ENCODE measurements at regions not wholly inside any gene's neighbourhood (a gene's known extent, or its start where the extent isn't known, plus 50 kb on each side); places are given as distances from the start of the nearest gene placed in this dataset.

DNA sequence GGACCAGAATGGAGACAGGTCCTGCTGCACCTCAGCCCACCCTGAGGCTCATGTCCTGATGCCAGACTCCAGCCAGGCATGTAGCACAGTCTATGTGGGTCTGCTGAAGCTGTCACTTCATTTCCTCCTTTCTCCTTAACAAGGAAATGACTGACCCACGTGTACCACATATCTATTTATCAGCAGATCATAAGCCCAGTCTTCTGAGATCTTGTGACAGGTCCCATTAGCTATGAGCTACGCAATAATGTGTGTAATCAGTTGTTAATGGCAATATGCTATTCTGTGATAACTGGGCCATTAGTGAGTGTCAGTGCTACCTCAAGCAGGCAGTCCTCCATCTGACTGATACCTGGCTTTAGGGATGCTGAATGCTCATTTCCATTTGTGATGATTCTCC, 615.3 kb downstream of the BCL11A start:
- no peak overlapping the region for H3K4me3 ChIP-seq (ENCODE audit: low read length)
- Mint-ChIP-seq H3K36me3 (no peaks in the 10 kb centered on the region), H3K27me3 (no peaks in the 10 kb centered on the region), H3K27ac (peak overlapping the region in 1 of 9 donors; percentile 13), H3K4me3 (no peak overlapping the region), H3K4me1 (peaks cover 0 to 12% (median 4%) of the 10 kb centered on the region in 7 donors), H3K9me3 (no peaks in the 10 kb centered on the region)
- ChIA-PET CTCF (no interaction called here), POLR2A (interaction anchor here (0.5 kb wide), 1 partner anchor 9 kb away, joined by 3 read pairs; no protein-coding TSS in a partner anchor)
- no peaks in the 10 kb centered on the region for H3K27me3 ChIP-seq (ENCODE audit: control insufficient read depth in 2 of 2, insufficient read depth in 2 of 2, low read length in 2 of 2)
- ATAC-seq (no peak), DNase-seq (no peak)
- intact Hi-C loops (cut with micrococcal nuclease), result loop anchor here in 1 of 2 donors (5.0 kb wide), 2 partner anchors 491 to 621 kb away; no protein-coding TSS in a partner anchor
- no peaks in the 10 kb centered on the region for H3K36me3 ChIP-seq (ENCODE audit: control insufficient read depth in 2 of 3, insufficient read depth in 3 of 3, low read length in 3 of 3)
- no peaks in the 10 kb centered on the region for H3K4me1 ChIP-seq (ENCODE audit: control insufficient read depth in 2 of 2, insufficient read depth in 2 of 2, low read length in 2 of 2)
- no peaks in the 10 kb centered on the region for H3K9me3 ChIP-seq (ENCODE audit: control insufficient read depth in 2 of 3, low read length in 3 of 3)
- H3K27ac ChIP-seq (ENCODE audit: low read depth, low read length), result no peak overlapping the region

- Histone ChIP-seq H3K36me3 (ENCODE audit: control insufficient read depth in 2 of 3, insufficient read depth in 3 of 3, low read length in 3 of 3) (no peaks in the 10 kb centered on the region), H3K27ac (ENCODE audit: low read depth, low read length) (no peak overlapping the region), H3K4me3 (ENCODE audit: low read length) (no peak overlapping the region), H3K9me3 (ENCODE audit: control insufficient read depth in 2 of 3, low read length in 3 of 3) (no peaks in the 10 kb centered on the region), H3K4me1 (ENCODE audit: control insufficient read depth in 2 of 2, insufficient read depth in 2 of 2, low read length in 2 of 2) (no peaks in the 10 kb centered on the region), H3K27me3 (ENCODE audit: control insufficient read depth in 2 of 2, insufficient read depth in 2 of 2, low read length in 2 of 2) (no peaks in the 10 kb centered on the region)
- no peaks in the 10 kb centered on the region for H3K36me3 Mint-ChIP-seq
- ChIA-PET CTCF (interaction anchor here (0.9 kb wide), 1 partner anchor 49 kb away, joined by 3 read pairs; no protein-coding TSS in a partner anchor), POLR2A (no interaction called here)
- no peak for DNase-seq
- intact Hi-C loops (cut with micrococcal nuclease), result loop anchor here in 1 of 2 donors (1.0 to 5.0 kb wide), 4 partner anchors 48 to 635 kb away; no protein-coding TSS in a partner anchor
- H3K4me3 Mint-ChIP-seq, result no peak overlapping the region
- no peaks in the 10 kb centered on the region for H3K27me3 Mint-ChIP-seq
- ATAC-seq, result no peak
- H3K4me1 Mint-ChIP-seq, result peaks cover 0 to 12% (median 4%) of the 10 kb centered on the region in 7 donors
- peaks cover 0 to 17% (median 4%) of the 10 kb centered on the region in 11 donors for H3K9me3 Mint-ChIP-seq
- H3K27ac Mint-ChIP-seq, result no peak overlapping the region
Observed at GRCh38 chr2:59936048-59936447, 617.4 kb downstream of the BCL11A start.

- Mint-ChIP-seq H3K36me3 (no peaks in the 10 kb centered on the region), H3K9me3 (peaks cover 0 to 17% (median 4%) of the 10 kb centered on the region in 11 donors), H3K27me3 (no peaks in the 10 kb centered on the region), H3K4me3 (no peak overlapping the region), H3K4me1 (peaks cover 0 to 12% (median 4%) of the 10 kb centered on the region in 7 donors), H3K27ac (no peak overlapping the region)
- ATAC-seq (no peak), DNase-seq (no peak)
- intact Hi-C loops (cut with micrococcal nuclease), result loop anchor here in 1 of 2 donors (5.0 kb wide), 2 partner anchors 488 to 618 kb away; no protein-coding TSS in a partner anchor
- ChIA-PET POLR2A (interaction anchor here (1.1 kb wide), 1 partner anchor 48 kb away, joined by 3 read pairs; no protein-coding TSS in a partner anchor), CTCF (no interaction called here)
- no peak overlapping the region for H3K27ac ChIP-seq (ENCODE audit: low read depth, low read length)
- H3K4me3 ChIP-seq (ENCODE audit: low read length), result no peak overlapping the region
- no peaks in the 10 kb centered on the region for H3K9me3 ChIP-seq (ENCODE audit: control insufficient read depth in 2 of 3, low read length in 3 of 3)
- no peaks in the 10 kb centered on the region for H3K36me3 ChIP-seq (ENCODE audit: control insufficient read depth in 2 of 3, insufficient read depth in 3 of 3, low read length in 3 of 3)
- no peaks in the 10 kb centered on the region for H3K4me1 ChIP-seq (ENCODE audit: control insufficient read depth in 2 of 2, insufficient read depth in 2 of 2, low read length in 2 of 2)
- H3K27me3 ChIP-seq (ENCODE audit: control insufficient read depth in 2 of 2, insufficient read depth in 2 of 2, low read length in 2 of 2), result no peaks in the 10 kb centered on the region
Observed at GRCh38 chr2:59935005-59935404, 618.4 kb downstream of the BCL11A start.

- ATAC-seq (no peak), DNase-seq (no peak)
- H3K4me3 Mint-ChIP-seq, result no peak overlapping the region
- H3K36me3 Mint-ChIP-seq, result no peaks in the 10 kb centered on the region
- H3K9me3 Mint-ChIP-seq, result peaks cover 0 to 17% (median 4%) of the 10 kb centered on the region in 11 donors
- Histone ChIP-seq H3K36me3 (ENCODE audit: control insufficient read depth in 2 of 3, insufficient read depth in 3 of 3, low read length in 3 of 3) (no peaks in the 10 kb centered on the region), H3K4me1 (ENCODE audit: control insufficient read depth in 2 of 2, insufficient read depth in 2 of 2, low read length in 2 of 2) (no peaks in the 10 kb centered on the region), H3K27ac (ENCODE audit: low read depth, low read length) (no peak overlapping the region), H3K4me3 (ENCODE audit: low read length) (no peak overlapping the region), H3K9me3 (ENCODE audit: control insufficient read depth in 2 of 3, low read length in 3 of 3) (no peaks in the 10 kb centered on the region), H3K27me3 (ENCODE audit: control insufficient read depth in 2 of 2, insufficient read depth in 2 of 2, low read length in 2 of 2) (no peaks in the 10 kb centered on the region)
- intact Hi-C loops (cut with micrococcal nuclease), result no loop called here
- POLR2A ChIA-PET, result no interaction called here
- H3K27ac Mint-ChIP-seq, result no peak overlapping the region
- no peaks in the 10 kb centered on the region for H3K27me3 Mint-ChIP-seq
- CTCF ChIA-PET, result interaction anchor here (0.6 kb wide), 1 partner anchor 13 kb away, joined by 4 read pairs; no protein-coding TSS in a partner anchor
- peaks cover 0 to 12% (median 4%) of the 10 kb centered on the region in 7 donors for H3K4me1 Mint-ChIP-seq
Observed at GRCh38 chr2:59933948-59934347, 619.5 kb downstream of the BCL11A start.

DNA sequence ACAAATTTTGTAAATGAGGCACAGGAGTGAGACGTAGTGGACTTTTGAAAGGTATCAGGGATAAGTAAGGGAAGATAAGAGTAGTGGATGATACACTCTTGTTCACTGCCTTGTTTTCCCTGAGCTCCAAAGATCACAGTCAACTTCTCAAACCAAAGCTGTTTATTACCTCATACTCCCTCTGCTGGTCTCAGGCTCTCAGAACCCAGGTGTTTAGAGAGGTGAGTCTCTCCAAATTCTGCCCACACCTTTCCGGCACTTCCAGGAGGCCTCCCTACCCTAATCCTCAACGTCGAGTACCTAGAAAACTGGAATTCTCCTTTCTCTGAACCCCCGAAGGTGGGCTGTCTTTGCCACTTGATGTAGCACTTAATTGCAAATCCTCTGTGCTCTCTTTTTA, 621.1 kb downstream of the BCL11A start:
- Mint-ChIP-seq H3K4me3 (no peak overlapping the region), H3K9me3 (peaks cover 0 to 17% (median 4%) of the 10 kb centered on the region in 11 donors), H3K4me1 (peaks cover 0 to 8% (median 4%) of the 10 kb centered on the region in 7 donors), H3K27ac (no peak overlapping the region), H3K36me3 (no peaks in the 10 kb centered on the region), H3K27me3 (no peaks in the 10 kb centered on the region)
- ChIA-PET CTCF (interaction anchor here (0.6 to 1.0 kb wide), 2 partner anchors 14 to 45 kb away, joined by 3 to 5 read pairs; no protein-coding TSS in a partner anchor), POLR2A (no interaction called here)
- intact Hi-C loops (cut with micrococcal nuclease), result loop anchor here in 1 of 2 donors (1.0 kb wide), 1 partner anchor 44 kb away; no protein-coding TSS in a partner anchor
- Histone ChIP-seq H3K4me1 (ENCODE audit: control insufficient read depth in 2 of 2, insufficient read depth in 2 of 2, low read length in 2 of 2) (no peaks in the 10 kb centered on the region), H3K36me3 (ENCODE audit: control insufficient read depth in 2 of 3, insufficient read depth in 3 of 3, low read length in 3 of 3) (no peaks in the 10 kb centered on the region), H3K4me3 (ENCODE audit: low read length) (no peak overlapping the region), H3K9me3 (ENCODE audit: control insufficient read depth in 2 of 3, low read length in 3 of 3) (no peaks in the 10 kb centered on the region), H3K27me3 (ENCODE audit: control insufficient read depth in 2 of 2, insufficient read depth in 2 of 2, low read length in 2 of 2) (no peaks in the 10 kb centered on the region), H3K27ac (ENCODE audit: low read depth, low read length) (no peak overlapping the region)
- ATAC-seq (no peak), DNase-seq (no peak)

GRCh38 chr2:59930430-59930829, 623.0 kb downstream of the BCL11A start:
- Histone ChIP-seq H3K9me3 (ENCODE audit: control insufficient read depth in 2 of 3, low read length in 3 of 3) (no peaks in the 10 kb centered on the region), H3K27ac (ENCODE audit: low read depth, low read length) (no peak overlapping the region), H3K4me3 (ENCODE audit: low read length) (no peak overlapping the region), H3K4me1 (ENCODE audit: control insufficient read depth in 2 of 2, insufficient read depth in 2 of 2, low read length in 2 of 2) (no peaks in the 10 kb centered on the region), H3K36me3 (ENCODE audit: control insufficient read depth in 2 of 3, insufficient read depth in 3 of 3, low read length in 3 of 3) (no peaks in the 10 kb centered on the region), H3K27me3 (ENCODE audit: control insufficient read depth in 2 of 2, insufficient read depth in 2 of 2, low read length in 2 of 2) (no peaks in the 10 kb centered on the region)
- Mint-ChIP-seq H3K27ac (peak overlapping the region in 1 of 9 donors; percentile 45), H3K27me3 (no peaks in the 10 kb centered on the region), H3K4me1 (peaks cover 0 to 5% (median 0%) of the 10 kb centered on the region in 7 donors), H3K4me3 (no peak overlapping the region), H3K9me3 (peaks cover 0 to 17% (median 4%) of the 10 kb centered on the region in 11 donors), H3K36me3 (no peaks in the 10 kb centered on the region)
- ChIA-PET CTCF (no interaction called here), POLR2A (no interaction called here)
- intact Hi-C loops (cut with micrococcal nuclease), result no loop called here
- DNase-seq (no peak), ATAC-seq (no peak)

GRCh38 chr2:59926731-59927130, 626.7 kb downstream of the BCL11A start:
- no peak for DNase-seq
- H3K27me3 ChIP-seq (ENCODE audit: control insufficient read depth in 2 of 2, insufficient read depth in 2 of 2, low read length in 2 of 2), result no peaks in the 10 kb centered on the region
- intact Hi-C loops (cut with micrococcal nuclease), result no loop called here
- POLR2A ChIA-PET, result no interaction called here
- H3K27me3 Mint-ChIP-seq, result no peaks in the 10 kb centered on the region
- ATAC-seq, result no peak
- peaks cover 0 to 3% (median 0%) of the 10 kb centered on the region in 7 donors for H3K4me1 Mint-ChIP-seq
- H3K36me3 ChIP-seq (ENCODE audit: control insufficient read depth in 2 of 3, insufficient read depth in 3 of 3, low read length in 3 of 3), result no peaks in the 10 kb centered on the region
- no peaks in the 10 kb centered on the region for H3K9me3 ChIP-seq (ENCODE audit: control insufficient read depth in 2 of 3, low read length in 3 of 3)
- H3K27ac Mint-ChIP-seq, result no peak overlapping the region
- no peak overlapping the region for H3K4me3 ChIP-seq (ENCODE audit: low read length)
- no peak overlapping the region for H3K27ac ChIP-seq (ENCODE audit: low read depth, low read length)
- H3K36me3 Mint-ChIP-seq, result no peaks in the 10 kb centered on the region
- CTCF ChIA-PET, result no interaction called here
- H3K4me3 Mint-ChIP-seq, result no peak overlapping the region
- H3K9me3 Mint-ChIP-seq, result peaks cover 0 to 8% (median 3%) of the 10 kb centered on the region in 11 donors
- H3K4me1 ChIP-seq (ENCODE audit: control insufficient read depth in 2 of 2, insufficient read depth in 2 of 2, low read length in 2 of 2), result no peaks in the 10 kb centered on the region

All from naive thymus-derived CD4-positive, alpha-beta T cell (primary cell).